ENCODE measurements at regions not wholly inside any gene's neighbourhood (a gene's known extent, or its start where the extent isn't known, plus 50 kb on each side); places are given as distances from the start of the nearest gene placed in this dataset.

DNA sequence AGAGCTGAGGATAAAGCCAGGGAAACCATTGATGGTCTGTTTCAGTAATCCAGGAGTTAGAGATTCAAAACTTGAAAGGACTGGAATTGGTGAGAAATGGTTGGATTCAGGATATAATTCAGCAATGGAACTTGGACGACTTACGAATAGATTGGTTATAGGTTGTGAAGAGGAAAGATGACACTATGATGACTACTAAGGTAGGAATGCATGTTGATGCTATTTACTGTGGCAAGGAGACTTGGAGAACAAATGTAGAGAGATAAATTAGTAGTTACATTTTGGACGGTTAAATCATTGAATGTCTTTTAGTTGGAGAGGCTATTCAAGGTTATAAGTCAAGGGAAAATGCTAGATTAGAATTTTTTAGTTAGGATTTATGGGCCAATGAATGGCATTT is 365.4 kb upstream of the TECRL start (continued):
- no peak for TF ChIP-seq SIX5 (IDR thresholded peaks at IDR 0.05; ENCODE audit: low read depth, low read length)
- TF ChIP-seq, protein P1, sequence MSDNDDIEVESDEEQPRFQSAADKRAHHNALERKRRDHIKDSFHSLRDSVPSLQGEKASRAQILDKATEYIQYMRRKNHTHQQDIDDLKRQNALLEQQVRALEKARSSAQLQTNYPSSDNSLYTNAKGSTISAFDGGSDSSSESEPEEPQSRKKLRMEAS (IDR thresholded peaks at IDR 0.05), result no peak
- TF ChIP-seq POU5F1 (IDR thresholded peaks at IDR 0.05; ENCODE audit: low read depth, low read length), result no peak
